Eye (tissue), 1 donor: ENCODE measurements at regions not wholly inside any gene's neighbourhood (a gene's known extent, or its start where the extent isn't known, plus 50 kb on each side); places are given as distances from the start of the nearest gene placed in this dataset.
"Not testable (repeated sequence)": the region's sequence is repeated elsewhere in the genome, so short reads cannot be mapped to it uniquely, and the experiment has no call there.

Experiments used
- DNase-seq: peaks from one replicate; pipeline ENCODE4 v3.0.0-alpha.2; 2015

DNA sequence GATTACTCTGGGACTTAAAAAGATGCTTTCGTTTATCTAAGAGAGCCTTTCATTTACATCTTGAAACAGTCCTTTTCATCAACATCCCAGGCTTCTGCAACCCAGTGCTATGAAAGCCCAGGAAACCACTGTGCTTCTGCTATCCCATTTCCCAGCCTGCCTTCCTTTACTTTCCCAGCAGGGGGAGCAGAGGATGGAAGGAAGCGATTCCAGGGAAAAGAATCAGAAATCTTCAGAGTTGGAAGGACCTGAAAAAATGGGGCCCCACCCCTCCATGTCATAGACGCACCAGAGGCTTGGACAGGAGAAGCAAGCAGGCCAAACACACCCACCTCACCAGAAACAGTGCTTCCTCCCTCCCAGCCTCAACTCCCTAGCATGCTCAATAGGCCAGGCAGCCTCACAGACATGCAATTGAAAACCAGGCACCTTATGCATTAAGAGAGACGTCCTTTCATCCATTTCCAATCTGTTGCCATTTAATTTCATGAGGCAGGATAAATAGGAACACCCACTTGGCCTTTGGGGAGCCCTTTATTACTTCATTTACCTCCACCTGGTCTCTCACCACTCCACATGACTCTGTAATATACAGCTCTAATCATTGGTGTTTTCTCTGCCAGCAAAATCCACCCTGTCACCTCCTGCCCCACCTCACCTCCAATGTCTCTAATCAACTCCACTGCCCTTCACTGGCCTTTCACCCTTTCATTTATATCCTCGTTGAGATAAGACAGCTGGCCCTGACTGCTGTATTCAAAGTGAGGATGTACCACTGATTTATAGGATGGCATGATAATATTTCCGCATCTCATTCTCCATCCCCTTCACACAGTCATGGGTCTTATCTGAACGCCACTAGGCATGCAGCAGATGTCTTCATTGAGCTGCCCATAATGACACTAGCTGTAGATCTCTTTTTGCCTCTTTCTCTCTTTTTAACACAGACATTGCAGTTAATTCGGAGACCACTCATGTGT is 583.9 kb downstream of the NTRK3 start:
- DNase-seq: peak; percentile 57

DNA sequence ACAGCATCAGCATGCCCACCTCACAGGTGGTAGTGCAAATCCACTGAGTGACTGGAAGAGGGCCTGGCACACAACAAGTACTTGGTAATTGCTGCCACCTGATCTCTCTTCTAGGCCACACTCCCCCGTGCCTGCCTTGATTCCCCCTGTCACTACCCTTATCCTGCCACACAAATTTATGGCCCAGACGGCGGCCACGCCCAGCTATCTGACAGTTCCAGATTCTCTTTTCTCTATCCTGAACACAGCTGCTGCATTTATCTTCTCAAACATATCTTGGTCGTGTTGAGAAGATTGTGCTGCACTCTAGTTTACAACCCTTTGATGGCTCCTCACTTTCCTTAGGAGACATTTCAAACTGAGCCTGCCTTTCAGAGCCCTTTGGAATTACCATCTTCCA is 585.2 kb downstream of the NTRK3 start:
- DNase-seq: no peak

GRCh38 chr15:87669846-87670245 is 586.7 kb downstream of the NTRK3 start:
- no peak for DNase-seq

DNA sequence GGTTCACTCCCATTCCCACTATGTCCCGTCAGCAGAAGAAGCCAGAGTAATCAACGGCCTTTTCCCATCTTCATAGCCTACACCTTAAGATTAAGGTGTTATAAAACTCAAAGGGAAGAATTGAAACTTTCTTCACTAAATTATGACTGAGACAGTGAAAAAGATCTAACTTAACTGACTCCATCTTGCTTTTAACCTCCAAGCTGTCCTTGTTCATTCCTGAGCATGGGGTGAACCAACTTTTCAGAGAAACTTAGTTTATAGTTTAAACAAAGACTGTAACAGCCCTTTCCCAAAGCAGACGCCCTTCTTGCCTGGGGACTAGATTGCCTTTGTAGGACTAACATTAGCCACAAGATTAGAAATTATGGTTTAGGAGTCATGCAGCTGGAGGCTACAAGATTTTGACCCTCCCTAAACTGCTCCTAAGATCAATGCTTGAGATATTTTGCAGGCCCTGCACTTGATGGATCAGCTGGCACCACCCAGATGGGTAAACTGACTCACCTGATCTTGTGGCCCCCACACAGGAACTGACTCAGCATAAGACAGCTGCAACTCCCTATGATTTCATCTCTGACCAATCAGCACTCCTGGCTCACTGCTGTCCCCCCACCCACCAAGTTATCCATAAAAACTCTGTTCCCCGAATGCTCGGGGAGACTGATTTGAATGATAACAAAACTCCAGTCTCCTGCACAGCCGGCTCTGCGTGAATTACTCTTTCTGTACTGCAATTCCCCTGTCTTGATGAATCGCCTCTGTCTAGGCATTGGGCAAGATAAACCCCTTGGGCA is 587.6 kb downstream of the NTRK3 start:
- not testable (repeated sequence) for DNase-seq

- no peak for DNase-seq
These were observed 588.9 kb downstream of the NTRK3 start for GRCh38 chr15:87667643-87668042.

GRCh38 chr15:87662575-87662974 is 594.0 kb downstream of the NTRK3 start:
- no peak for DNase-seq

GRCh38 chr15:87661454-87662355 is 594.8 kb downstream of the NTRK3 start:
- no peak for DNase-seq

GRCh38 chr15:87660251-87661129 is 596.0 kb downstream of the NTRK3 start:
- no peak for DNase-seq

DNA sequence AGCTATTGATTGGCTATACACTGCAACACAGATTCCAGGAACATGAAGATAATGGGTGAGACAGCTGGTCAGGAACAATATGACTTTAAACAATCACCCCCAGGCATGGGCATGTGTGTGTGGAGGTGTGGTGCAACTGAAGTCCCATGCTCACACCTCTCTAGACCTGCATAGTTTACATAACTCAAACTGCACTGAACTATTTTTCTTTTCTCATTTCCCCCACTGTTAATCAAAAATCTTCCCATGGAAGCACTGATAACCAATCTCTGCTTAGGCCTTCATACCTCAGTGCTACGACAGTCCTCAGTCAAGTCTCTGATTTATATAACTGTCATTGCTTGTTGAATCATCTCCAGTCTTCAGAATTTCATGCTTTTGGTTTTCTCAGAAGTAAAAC is 600.2 kb downstream of the NTRK3 start:
- DNase-seq: no peak

DNA sequence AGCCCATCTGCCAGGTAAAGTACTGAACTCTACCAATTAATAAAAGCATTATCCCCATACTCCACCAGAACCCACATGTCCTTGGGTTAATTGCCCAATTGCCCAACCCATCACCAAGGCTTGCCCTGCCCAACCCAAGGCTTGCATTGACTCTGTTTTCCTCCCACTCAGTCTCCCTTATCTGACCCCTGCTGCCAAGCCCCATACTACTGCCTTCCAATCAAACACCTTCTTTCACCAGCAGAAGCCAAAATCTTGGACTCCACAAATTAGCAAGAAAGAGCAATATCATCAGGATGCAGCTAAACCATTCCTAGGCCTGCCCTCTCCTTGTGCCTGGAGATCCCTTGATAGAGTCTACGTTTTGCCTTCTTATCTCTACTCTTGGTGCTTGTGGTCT is 602.9 kb downstream of the NTRK3 start:
- DNase-seq: no peak

DNA sequence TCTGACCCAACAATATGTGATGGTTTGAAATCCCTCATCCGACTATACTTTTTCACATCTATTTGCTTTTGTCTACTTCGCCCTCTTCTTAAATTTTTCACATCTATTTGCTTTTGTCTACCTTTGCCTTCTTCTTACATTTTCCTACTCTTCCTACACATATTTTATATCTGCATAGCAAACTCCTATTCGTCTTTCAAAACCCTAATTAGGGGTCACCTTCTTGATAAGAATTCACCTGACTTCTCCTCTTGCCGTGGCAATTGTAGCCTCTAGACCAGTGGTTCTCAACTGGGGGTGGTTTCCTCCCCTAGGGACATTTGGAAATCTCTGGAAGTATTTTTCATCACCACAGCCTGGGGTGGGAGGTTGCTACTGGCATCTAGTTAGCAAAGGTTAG is 607.4 kb downstream of the NTRK3 start:
- no peak for DNase-seq

DNA sequence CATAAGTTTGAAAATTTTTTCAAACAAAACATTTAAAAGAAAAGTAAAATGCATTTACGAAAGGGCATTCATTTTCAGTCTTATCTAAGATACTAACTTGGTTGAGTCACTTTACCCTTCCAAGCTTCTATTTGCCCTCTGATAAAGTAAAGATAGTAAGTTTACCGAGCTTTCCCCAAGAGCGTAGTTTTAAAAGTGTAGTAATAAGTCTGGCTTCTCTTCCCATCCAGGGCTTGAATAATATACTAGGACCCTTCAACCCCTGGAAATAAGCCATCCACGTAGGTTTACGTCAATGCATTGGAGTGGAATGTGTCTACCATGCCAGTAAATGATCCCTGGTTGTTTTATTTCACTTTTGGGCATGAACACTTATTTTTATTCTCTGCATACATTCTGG is 608.3 kb downstream of the NTRK3 start:
- DNase-seq: no peak

- DNase-seq: no peak
These were observed 610.8 kb downstream of the NTRK3 start for GRCh38 chr15:87645723-87646122.

GRCh38 chr15:87642997-87643396 is 613.5 kb downstream of the NTRK3 start:
- not testable (repeated sequence) for DNase-seq

DNA sequence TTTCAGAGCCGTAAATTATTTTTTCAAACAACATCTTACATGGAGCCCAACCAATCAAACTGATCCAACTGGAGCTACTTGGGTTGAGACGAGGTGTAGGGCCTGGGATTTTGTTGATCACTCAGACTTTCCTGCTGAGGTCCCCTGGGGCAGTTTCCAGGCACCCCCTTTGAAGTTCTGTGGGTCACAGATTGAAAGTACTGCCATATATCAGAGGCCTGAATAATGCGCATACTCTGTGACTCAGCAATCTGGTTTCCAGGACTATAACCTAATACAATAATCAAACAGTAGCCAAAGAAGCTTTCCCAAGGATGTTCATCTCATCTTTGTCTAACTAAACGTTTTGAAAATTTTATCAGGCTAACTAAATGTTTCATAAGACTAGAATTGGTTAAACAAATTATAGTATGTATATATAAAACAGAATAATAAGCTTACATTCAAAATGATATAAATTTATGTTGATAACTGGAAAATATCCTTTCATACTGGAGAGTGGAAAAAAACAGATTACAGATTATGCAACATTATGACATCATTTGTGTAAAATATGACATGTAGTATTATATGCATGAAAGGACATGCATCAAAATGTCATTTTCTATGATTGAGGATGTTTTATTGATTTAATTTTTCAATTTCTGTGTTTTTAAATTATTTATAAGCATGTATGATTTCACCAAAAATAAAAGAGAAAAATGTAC is 617.1 kb downstream of the NTRK3 start:
- DNase-seq: no peak

- peak; percentile 75 for DNase-seq
These were observed 617.9 kb downstream of the NTRK3 start for GRCh38 chr15:87638554-87639083.

GRCh38 chr15:87634361-87634760 is 622.2 kb downstream of the NTRK3 start:
- DNase-seq: no peak

DNA sequence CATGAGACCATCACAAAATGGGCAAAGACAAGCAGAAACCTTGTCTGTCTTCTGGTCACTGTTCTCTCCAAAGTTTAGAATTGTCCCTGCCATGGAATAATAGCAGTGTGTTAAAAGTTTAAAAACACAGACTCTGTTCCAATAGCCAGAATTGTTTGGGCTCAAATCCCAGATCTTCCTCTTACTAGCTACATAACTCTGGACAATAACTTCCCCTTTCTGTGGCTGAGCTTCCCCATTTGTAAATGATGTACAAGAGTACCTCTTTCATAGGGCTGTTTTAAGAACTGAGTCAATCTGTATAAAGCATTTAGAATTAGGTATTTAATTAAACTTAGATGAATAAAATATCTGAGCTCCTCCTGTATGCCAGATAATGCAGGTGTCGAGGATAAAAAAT is 623.0 kb downstream of the NTRK3 start:
- no peak for DNase-seq

DNA sequence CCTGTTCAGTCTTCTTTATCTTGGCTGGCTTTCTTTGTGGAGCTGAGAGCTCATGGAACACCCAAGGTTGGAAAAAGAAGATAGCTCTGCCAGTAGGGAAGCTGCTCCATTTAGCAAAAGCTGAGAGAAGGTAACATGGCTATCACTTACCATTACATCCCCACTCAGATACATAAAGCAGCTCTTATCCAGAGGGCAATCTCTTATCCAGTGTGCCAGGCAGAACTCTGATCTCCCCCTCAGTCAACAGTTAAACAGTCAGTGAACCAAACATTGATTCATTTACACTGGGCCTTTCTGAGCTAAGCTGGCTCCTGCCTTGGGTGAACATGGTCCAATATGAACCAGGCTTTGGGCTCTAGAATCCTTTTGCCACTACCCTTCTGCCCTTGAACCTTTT is 624.2 kb downstream of the NTRK3 start:
- DNase-seq: no peak

GRCh38 chr15:87631775-87632174 is 624.8 kb downstream of the NTRK3 start:
- DNase-seq: no peak

DNA sequence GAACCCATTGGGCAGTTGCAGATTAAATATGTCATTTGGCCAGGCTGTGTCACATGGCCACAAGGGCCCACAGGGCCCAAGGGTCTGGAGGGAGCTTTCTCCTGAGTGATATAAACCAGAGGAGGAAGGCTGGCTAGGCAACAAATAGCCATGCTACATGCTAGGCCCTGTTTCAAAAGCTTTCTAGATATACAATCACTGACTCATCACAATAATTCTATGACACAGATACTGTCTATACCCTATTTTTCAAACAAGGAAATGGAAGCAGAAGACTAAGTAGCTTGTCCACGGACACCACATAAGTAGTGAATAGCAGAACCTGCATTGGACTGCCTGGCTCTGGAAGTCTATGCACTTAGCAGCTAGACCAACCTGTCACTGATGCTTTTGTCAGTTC is 625.4 kb downstream of the NTRK3 start:
- DNase-seq: no peak
